ENCODE measurements at regions not wholly inside any gene's neighbourhood (a gene's known extent, or its start where the extent isn't known, plus 50 kb on each side); places are given as distances from the start of the nearest gene placed in this dataset.

- TF ChIP-seq CTCF (IDR thresholded peaks at IDR 0.05) (no peak), POLR2A (IDR thresholded peaks at IDR 0.05) (no peak)
Measured at GRCh38 chr20:22529150-22530019, 55.0 kb downstream of the FOXA2 start.
